ENCODE measurements at regions not wholly inside any gene's neighbourhood (a gene's known extent, or its start where the extent isn't known, plus 50 kb on each side); places are given as distances from the start of the nearest gene placed in this dataset.

GRCh38 chr10:5274795-5275194, 78.2 kb downstream of the AKR1C4 start (continued):
- TF ChIP-seq, protein P1, sequence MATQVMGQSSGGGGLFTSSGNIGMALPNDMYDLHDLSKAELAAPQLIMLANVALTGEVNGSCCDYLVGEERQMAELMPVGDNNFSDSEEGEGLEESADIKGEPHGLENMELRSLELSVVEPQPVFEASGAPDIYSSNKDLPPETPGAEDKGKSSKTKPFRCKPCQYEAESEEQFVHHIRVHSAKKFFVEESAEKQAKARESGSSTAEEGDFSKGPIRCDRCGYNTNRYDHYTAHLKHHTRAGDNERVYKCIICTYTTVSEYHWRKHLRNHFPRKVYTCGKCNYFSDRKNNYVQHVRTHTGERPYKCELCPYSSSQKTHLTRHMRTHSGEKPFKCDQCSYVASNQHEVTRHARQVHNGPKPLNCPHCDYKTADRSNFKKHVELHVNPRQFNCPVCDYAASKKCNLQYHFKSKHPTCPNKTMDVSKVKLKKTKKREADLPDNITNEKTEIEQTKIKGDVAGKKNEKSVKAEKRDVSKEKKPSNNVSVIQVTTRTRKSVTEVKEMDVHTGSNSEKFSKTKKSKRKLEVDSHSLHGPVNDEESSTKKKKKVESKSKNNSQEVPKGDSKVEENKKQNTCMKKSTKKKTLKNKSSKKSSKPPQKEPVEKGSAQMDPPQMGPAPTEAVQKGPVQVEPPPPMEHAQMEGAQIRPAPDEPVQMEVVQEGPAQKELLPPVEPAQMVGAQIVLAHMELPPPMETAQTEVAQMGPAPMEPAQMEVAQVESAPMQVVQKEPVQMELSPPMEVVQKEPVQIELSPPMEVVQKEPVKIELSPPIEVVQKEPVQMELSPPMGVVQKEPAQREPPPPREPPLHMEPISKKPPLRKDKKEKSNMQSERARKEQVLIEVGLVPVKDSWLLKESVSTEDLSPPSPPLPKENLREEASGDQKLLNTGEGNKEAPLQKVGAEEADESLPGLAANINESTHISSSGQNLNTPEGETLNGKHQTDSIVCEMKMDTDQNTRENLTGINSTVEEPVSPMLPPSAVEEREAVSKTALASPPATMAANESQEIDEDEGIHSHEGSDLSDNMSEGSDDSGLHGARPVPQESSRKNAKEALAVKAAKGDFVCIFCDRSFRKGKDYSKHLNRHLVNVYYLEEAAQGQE (IDR thresholded peaks at IDR 0.05; ENCODE audit: low read depth, low read length) = no peak
- TF ChIP-seq RXRA (IDR thresholded peaks at IDR 0.05; ENCODE audit: borderline replicate concordance, low read depth) = no peak
- TF ChIP-seq FOXM1 (IDR thresholded peaks at IDR 0.05; ENCODE audit: low read depth) = no peak
- TF ChIP-seq CTCF (IDR thresholded peaks at IDR 0.05) = no peak
- TF ChIP-seq YY1 (IDR thresholded peaks at IDR 0.05; ENCODE audit: low read depth) = no peak
- TF ChIP-seq EP300 (IDR thresholded peaks at IDR 0.05; ENCODE audit: borderline replicate concordance in 1 of 2, low read depth in 1 of 2, low read length in 1 of 2) = no peak
- TF ChIP-seq TEAD4 (IDR thresholded peaks at IDR 0.05; ENCODE audit: borderline replicate concordance, insufficient read depth) = no peak

- Histone ChIP-seq H3K4me3 (ENCODE audit: low read depth in 2 of 2, low read length in 1 of 2) (no peak overlapping the region), H3K27ac (ENCODE audit: low read depth in 2 of 2, low read length in 1 of 2) (no peak overlapping the region), H3K9me3 (no peaks in the 10 kb centered on the region), H3K79me2 (ENCODE audit: insufficient read depth) (no peaks in the 10 kb centered on the region), H3K9ac (no peak overlapping the region), H4K20me1 (ENCODE audit: insufficient read depth) (no peaks in the 10 kb centered on the region), H3F3A (replicated peaks; ENCODE audit: insufficient read depth) (no peaks in the 10 kb centered on the region), H3K36me3 (replicated peaks in 1 of 2; ENCODE audit: control insufficient read depth in 1 of 2, insufficient read depth in 2 of 2, low read length in 1 of 2) (no peaks in the 10 kb centered on the region), H2AFZ (ENCODE audit: low read depth) (no peak overlapping the region), H3K4me1 (ENCODE audit: control insufficient read depth in 1 of 2, insufficient read depth in 2 of 2, low read depth in 1 of 2, low read length in 1 of 2) (peaks cover 0 to 13% of the 10 kb centered on the region in 2 experiments; a peak in 1 of 4 replicates), H3K9me2 (no peaks in the 10 kb centered on the region), H3K4me2 (no peak overlapping the region), H3K27me3 (ENCODE audit: insufficient read depth) (no peaks in the 10 kb centered on the region; the same call in 1 of the 2 replicates)
- no peak for DNase-seq
- ChIA-PET POLR2A (no interaction called here), CTCF (interaction anchor here (1.0 to 4.5 kb wide), 3 partner anchors 102 to 466 kb away, joined by 3 to 65 read pairs (median 4); no protein-coding TSS in a partner anchor)
- TF ChIP-seq, protein P2, sequence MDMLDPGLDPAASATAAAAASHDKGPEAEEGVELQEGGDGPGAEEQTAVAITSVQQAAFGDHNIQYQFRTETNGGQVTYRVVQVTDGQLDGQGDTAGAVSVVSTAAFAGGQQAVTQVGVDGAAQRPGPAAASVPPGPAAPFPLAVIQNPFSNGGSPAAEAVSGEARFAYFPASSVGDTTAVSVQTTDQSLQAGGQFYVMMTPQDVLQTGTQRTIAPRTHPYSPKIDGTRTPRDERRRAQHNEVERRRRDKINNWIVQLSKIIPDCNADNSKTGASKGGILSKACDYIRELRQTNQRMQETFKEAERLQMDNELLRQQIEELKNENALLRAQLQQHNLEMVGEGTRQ (IDR thresholded peaks at IDR 0.05; ENCODE audit: borderline replicate concordance, low read depth, low read length) = no peak
- no peak for TF ChIP-seq TCF12 (IDR thresholded peaks at IDR 0.05)
- TF ChIP-seq SIN3A (IDR thresholded peaks at IDR 0.05; ENCODE audit: borderline replicate concordance, low read depth, low read length) = no peak
- TF ChIP-seq TAF1 (IDR thresholded peaks at IDR 0.05; ENCODE audit: borderline replicate concordance, low read depth, low read length) = no peak
- TF ChIP-seq CHD2 (IDR thresholded peaks at IDR 0.05; ENCODE audit: low read length, partially characterized antibody) = no peak
- TF ChIP-seq, protein P1 (IDR thresholded peaks at IDR 0.05; ENCODE audit: low read depth, low read length) = no peak
- TF ChIP-seq GABPA (IDR thresholded peaks at IDR 0.05; ENCODE audit: low read depth) = no peak
- 22% methylated on average over 2 of the region's 2 CpGs for WGBS (ENCODE audit: low lambda C conversion rate)
Measured at GRCh38 chr10:5281356-5281755, 83.4 kb upstream of the UCN3 start.

All from SK-N-SH (cell line).